GM21576 (cell line): ENCODE measurements at regions not wholly inside any gene's neighbourhood (a gene's known extent, or its start where the extent isn't known, plus 50 kb on each side); places are given as distances from the start of the nearest gene placed in this dataset.

ENCODE experiments used
- ATAC-seq: cut with Tn5 transposase; IDR thresholded peaks from one replicate; pipeline ENCODE4 v1.9.1; 2021; ENCODE audit warnings: mild to moderate bottlenecking, moderate library complexity; ENCODE audit not compliant: unreplicated experiment

DNA sequence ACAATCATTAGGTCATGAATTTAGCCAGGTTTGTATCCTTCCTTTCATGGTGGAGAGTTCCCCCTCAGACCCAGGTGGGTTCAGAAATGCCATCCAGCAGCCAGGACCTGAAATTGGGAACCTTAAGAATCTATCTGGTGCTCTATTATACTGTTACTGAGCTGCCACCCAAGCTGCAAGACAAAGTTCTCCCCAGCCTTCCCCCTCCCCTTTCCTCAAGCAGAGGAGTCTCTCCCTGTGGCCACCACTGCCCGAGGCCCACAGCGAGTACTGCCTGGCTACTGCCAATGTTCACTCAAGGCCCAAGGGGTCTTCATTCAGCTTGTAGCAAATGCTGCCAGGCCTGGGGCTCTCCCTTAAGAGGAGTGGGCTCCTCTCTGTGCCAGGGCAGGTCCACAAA, 133.8 kb downstream of the TMEM38B start:
- no peak for ATAC-seq

DNA sequence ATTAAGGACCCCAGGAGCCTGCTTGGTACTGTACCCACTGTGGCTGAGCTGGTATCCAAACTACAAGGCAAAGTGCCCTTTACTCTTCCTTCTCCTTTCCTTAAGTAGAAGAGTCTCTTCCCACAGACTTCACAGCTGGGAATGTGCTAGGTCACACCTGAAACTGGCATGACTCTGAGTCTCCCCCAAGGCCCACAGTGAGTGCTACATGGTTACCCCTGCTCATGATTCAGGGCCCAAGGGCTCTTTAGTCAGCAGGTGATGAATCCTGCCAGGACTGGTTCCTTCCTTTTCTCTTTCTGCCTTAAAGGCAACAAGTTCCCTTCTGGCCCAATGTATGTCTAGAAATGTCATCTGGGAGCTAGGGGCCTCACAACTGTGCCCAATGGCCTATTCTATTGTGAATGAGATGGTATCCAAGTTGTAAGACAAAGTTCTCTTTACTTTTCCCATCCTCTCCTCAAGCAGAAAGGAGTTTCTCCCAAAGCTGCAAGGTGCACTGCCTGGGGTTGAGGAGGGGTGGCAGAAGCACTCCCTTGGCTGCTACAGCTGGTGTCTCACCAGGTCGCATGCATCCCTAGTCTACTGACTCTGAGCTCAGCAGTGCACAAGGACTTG, 134.4 kb downstream of the TMEM38B start:
- no peak for ATAC-seq

DNA sequence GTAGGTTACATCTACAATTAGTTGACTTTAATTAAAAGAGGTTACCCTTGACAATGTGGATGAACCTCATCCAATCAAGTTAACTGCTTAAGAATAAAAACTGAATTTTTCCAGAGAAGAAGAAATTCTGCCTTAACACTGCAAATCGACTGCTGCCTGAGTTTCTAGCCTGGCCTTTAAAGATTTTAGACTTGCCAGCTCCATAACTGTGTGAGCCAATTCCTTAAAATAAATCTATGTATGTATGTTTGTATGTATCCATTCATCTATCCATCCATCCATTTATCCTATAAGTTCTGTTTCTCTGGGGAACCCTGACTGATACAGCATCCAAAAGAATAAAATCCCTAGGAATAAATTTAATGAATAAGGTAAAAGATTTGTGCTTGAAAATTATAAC, 136.1 kb downstream of the TMEM38B start:
- no peak for ATAC-seq

DNA sequence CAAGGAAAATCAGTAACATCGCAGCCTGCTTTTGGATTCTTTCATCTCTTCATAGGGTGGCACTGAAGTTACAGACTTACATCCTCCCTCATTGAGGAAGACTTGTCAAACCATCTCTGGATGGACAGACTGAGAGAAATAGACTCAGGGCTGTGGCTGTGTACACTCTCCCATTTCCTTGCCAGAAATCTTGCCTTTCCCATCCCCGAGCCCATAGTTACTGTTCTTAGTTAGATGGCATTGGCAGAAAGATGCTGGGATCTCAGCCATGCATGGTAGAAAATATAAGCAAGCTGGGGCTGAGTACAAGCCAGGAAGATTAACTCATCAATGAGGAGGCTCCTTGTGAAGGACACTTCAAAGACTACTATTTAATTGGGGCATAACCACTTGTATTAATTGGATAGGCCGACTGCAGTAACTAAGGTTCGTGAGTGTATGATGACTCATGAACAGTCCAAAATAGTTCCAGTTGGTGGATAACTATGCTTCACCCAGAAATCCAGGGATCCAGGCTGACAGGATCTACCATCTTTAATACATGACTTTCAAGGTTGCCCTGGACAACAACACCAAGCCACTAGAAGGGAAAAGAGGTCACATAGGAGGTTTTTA, 137.9 kb downstream of the TMEM38B start:
- ATAC-seq: no peak

DNA sequence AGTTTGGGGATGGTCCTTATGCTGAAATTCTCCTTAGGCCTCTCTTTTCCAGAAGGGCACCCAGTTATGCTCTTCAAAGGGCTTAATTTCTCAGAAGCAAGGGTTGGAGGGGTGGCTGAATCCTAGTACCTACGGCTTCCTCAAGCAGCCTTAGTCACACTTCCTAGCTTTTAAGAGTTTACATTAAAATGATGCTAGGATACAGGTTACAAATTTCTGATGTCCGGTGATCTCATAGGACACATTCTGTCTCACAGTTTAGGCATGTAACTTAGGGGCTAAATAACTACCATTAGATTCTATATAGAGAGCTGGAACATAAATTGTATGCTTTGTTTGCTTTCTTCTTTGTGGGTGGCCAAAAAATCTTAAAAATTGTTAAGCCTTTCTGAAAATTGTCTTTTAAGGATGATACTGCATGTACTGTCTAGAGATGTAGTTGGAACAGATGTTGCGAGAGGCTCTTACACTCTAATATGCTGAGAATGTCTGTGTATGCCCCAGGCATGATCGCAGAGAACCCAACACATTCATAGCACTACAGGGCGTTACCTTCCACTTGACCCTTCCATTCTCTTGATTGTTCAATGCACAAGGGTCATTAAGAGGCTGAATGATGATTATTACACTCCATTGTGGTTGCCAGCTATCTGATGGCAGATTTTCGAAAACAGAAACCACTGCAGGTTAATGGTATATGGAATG, 139.1 kb downstream of the TMEM38B start:
- ATAC-seq: no peak

DNA sequence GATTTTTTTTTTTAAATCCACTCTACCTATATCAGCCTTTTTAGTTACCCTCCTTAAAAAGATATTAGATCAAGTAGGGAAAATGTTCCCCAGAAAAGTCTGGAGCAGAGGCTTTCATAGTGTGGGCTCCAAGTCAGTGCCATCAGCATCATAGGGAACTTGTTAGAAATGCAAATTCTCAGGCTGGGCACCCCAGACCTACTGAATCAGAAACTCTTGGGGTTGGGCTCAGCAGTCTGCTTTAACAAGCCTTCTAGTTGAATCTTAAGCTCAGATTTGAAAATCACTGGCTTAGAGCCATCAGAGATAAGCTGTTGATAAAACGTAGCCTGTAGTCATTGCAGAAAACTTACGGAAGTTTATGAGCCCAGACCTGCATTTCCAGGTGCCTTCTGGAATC, 140.1 kb downstream of the TMEM38B start:
- ATAC-seq: no peak

DNA sequence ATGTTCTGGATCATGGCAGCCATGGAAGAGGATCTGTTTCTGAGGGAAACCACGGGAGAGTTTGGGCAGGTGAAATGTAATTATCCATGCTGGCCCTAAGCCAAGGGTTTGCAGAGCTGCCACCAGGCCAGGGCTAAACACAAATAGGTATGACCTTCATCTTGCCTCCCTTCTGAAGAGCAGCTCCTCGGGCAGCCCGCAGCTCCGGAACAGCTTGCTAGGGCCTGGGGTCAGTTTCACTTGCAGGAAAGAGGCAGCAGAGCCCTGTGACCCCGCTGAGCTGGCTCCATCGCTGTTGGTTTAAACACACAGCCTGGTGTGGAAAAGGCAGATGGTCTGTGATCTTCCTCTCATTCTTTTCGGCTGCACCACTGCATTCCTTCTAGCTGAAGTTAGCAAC, 141.4 kb downstream of the TMEM38B start:
- ATAC-seq: no peak

DNA sequence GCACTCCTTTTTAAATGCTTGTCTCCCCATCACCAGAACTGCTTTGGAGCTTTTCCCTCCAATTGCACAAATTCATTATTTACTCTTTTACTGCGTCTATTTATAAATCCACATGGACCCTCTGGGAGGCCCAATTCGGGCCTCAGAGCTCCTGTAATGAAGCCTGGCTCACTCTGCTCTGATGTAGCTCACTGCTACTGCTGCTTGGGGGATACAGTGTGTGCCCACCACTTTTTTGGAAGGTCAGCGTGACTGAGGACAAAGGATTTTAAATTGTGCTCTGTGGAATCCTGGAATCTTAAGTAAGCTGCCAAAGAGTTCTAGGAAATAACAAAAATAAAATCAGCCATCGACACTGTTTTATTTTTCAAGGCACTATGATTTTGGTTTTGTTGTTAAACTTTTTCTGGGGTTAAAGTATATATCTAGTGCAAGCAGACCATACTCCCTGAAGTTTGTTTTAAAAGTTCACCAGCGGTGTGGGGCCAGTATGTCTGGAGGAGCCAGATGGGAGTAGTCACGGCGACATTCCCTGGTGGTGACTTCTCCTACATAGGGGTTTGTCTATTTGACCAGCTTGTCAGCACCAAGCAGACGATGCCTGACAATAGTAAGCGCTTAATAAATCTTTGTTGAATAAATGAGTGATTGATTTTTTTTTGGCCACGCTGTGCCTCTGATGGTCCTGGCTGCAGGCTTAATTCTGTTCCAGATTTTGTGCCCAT, 142.8 kb downstream of the TMEM38B start:
- no peak for ATAC-seq

DNA sequence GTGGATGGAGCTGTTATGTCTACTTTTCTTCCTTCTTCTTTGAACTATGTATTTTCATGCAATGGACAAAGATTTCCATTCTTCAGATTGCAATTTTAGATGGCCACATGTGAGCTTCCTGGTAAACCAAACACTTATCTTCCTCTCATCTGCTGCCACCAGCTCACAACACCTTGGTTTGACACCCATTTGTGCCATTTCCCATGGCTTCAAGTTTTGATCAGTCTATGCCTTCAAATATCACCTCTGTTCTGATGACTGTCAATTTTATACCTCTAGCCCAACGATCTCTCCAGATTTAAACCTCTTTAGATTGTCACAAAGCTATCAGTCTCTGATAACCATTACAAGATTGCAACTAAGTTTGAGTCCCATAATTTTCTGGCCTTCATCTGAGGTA, 147.2 kb downstream of the TMEM38B start:
- ATAC-seq: no peak

DNA sequence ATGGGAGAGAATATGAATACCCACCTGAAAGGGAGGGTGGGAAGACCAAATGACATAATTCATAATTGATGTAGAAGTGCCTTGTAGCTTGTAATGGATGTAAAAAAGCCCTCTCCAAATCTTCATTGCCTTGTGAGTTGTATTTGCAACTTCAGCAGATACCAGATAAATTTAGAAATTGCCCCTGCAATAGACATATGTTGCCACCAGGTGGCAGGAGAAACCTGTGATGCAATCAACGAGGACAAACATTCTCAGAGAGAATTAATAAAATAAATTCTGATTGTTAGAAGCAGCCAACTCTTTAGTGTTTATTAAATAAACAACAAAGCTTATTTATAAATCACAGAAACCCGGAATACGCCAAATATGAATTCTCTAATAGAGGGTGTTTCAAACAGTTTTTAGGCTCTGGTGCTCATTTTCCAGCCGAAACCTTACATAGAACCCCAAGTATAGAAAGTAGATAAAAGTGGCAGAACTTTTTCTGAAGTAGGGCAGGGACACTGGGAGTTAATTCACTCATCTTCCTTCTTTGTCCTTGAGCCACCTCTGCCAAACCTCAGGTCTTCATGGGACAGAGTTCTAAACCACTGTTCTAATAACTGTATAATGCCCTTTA, 147.8 kb downstream of the TMEM38B start:
- no peak for ATAC-seq

DNA sequence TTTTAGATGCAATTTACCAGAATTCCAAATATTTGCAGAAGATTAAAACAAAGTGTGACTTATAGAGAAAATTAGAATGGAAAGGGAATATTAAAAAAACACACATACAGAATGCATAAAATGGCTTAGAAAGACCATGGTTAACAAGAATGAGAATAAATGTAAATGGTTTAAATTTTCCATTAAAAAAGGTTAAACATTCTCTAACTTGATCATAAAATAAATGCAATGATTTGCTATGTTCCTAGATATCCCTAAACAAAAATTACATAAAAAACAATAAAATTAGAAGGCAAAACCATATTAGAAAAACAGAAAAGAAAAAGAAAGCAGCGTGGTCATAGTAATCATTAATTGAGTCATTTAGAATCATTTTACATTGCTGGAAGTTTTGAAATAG, 152.5 kb downstream of the TMEM38B start:
- ATAC-seq: no peak

DNA sequence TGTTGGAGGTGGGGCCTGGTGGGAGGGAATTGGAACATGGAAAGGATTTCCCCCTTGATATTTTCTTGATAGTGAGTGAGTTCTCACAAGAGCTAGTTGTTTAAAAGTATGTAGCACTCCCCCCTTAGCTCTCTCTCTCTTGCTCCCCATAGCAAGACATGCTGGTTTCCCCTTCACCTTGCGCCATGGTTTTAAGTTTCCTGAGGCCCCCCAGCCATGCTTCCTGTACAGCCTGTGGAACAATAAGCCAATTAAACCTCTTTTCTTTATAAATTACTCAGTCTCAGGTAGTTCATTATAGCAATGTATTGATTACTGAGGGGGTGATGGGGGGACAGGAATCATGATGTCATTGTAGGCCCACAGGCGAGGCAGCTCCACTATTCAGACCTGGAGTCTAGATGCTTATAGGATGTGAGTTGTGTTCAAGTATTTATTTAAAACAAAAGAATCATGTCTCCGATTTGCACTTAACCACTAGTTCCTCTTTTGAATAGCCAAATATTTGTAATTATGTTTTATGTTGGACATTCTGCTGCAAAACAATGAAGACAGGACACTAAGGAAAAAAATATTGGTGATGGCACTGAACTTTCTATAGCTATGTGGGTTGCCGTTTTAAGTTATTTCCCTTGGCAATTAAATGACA, 156.6 kb downstream of the TMEM38B start:
- ATAC-seq: no peak

DNA sequence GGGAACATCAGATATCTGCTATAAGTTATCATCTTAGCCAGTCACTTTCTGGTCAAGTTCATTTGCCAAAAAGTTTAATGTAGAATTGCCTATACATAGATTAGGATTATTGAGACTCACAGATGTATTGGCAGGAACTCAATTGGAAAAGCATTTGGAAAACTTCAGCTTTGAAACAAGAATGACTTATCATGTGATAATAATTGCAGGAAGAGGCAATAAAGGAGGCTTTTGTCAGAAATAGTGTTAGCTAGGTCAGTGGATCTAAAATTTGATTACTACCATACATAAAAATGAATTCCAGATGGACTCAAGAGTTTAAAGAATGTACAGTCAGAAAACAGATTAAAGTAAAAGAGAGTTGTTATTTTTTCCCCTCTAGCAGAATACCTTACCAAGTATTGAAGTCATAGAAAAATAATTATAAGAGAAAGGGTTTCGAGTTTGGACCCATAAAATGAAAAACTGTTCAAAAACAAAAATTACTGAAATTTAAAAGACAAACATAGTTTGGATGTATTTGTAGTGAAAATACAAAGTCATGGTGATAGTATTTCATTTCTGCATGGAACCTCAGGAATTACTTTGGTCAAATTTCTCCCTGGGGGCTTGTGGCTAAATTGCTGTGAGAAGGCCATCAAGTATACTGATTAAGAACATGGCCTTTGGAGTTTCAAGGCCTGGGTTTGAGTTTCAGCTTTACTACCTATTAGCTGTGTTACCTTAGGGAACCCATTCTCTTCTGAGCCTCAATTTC, 159.9 kb downstream of the TMEM38B start:
- ATAC-seq: no peak

DNA sequence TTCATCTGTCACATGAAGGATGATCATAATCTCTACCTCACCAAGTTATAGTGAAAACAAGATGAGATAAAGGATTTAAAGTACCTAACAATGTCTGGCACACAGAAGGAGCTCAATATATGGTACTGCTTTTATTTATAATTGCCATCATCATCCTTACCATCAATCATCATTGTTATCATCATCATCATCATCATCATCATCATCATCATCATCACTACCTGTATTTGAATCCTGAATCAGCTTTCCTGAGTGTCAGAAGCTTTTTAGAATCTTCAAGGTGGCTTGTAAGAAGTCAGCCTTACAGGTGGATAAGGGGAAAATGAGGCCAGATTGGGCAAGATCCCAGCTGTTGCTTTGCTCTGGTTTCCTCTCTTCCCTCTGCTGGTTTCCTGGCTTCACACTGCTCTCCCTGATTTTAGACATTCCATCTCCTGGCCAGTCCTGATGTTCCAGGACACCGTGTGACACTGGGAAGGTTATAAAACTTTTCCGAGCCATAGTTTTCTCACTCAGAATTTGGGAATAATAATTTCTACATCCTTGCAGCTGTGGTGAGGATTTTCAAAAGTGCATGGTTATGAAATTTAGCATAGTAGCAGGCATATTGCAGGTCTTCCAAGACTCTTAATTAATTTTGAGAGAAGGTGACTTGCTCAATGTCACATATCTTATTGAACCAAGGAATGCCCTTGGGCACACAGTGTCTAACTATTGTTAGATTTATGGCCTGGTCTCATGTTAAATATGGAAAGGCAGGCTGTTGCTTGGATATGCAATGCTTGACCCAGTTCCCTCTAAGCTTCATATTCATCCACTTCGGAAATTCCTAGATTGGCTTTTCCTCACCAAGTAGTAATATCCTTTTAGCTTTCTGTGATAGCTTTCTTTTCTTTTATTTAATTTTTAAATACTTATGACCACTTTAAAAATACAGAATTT, 160.7 kb downstream of the TMEM38B start:
- no peak for ATAC-seq

DNA sequence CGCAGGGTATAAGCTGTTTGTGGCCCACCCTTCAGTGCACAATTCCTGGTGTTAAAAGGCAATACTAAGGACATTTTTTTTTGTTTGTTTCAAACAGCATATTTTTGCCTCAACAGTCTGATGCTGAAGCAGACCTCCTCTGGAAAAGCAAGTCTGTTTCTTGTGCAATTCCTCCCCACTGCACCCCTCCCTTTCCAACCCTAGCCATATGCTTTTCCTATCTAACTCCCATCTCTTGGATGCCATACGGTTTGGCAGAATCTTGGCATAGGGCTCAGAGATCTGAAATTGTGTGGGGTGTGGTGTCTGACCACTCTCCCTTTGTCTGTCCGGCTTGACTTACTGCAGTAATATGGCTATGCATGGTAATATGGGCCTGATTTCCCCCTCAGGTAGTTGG, 161.6 kb downstream of the TMEM38B start:
- ATAC-seq: no peak

DNA sequence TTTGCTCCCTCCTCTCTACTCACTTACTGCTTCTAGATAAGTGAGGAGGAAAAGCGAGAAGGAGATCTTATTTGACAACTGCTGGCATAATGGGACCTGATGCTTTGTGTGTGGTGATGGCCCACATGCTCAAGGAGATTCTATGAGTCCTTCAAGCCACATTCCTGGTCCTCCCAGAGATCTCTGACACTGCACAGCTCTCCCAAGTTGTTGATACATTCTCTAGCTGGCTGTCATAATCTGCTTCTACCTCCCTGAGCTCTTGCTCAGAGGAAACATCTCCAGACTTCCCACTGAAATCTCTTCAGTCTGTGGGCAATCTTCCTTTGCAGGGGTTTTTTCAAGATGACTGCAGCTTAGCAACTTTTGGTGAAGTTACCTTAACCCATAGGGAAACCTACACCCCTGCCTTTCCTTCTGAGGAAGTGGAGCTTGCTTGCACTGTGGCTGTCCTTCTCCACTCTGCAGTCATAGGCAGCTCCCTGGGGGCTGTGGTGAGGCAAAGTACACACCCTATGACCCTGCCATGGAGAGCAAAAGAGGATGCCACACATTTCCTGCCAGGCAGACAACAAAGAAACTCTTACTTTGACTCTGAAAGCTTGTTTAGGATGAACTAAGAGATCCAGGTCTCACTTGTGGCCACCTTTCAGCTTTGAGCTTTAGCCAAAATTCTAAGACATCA, 163.8 kb downstream of the TMEM38B start:
- ATAC-seq: peak; percentile 47

DNA sequence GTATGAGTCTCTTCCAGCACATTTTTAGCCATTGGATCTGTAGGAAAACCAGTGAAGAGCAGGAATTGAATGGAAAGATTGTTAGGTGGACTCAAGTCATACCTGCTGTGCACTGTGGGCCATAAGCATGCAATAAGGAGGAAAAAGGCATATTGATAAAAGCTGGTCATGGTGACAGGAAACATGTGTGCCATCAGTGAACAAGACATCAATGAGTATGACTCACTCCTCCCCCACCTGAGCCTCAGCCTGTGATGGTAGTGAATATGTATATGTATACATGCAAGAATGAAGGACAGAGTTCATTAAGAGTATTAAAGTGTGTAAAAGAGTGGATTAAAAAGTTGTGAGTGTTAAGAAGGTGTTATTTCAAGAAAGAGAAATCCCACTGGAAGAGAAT, 164.5 kb downstream of the TMEM38B start:
- no peak for ATAC-seq

DNA sequence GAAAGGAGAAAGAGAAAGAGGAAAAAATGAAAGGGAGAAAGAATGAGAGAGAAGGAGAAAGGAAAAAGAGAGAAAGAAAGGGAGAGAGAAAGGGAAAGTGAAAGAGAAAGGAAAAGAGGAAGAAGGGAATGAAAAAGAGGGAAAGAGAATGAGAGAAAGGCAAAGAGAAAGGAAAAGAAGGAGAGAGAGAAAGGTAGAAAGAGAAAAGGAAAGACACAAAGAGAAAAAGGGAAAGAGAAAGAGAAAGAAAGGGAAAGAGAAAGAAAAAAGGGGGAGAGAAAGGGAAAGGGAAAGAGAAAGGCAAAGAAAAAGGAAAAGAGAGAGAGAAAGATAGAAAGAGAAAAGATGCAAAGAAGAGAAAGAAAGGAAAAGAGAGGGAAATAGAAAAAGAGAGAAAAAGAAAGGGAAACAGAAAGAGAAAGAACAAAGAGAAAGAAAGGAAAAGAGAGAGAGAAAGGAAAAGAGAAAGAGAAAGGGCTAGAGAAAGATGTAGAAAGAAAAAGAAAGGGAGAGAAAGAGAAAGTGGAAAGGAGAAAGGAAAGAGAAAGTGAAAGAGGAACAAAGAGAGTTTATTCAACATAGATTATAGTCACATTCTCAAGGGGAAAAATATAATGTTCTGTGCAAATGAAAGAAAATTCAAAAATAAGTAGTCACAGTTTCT, 165.2 kb downstream of the TMEM38B start:
- ATAC-seq: no peak
